HG02981 (cell line): ENCODE measurements at regions not wholly inside any gene's neighbourhood (a gene's known extent, or its start where the extent isn't known, plus 50 kb on each side); places are given as distances from the start of the nearest gene placed in this dataset.

ENCODE experiments used
- ATAC-seq: cut with Tn5 transposase; IDR thresholded peaks from one replicate; pipeline ENCODE4 v1.9.1; 2021; ENCODE audit warnings: mild to moderate bottlenecking, moderate library complexity; ENCODE audit not compliant: unreplicated experiment

GRCh38 chr10:130483691-130484467 is 347.7 kb downstream of the GLRX3 start:
- ATAC-seq: no peak

- ATAC-seq: no peak
Measured at GRCh38 chr10:130484468-130485180, 348.4 kb downstream of the GLRX3 start.

- no peak for ATAC-seq
Measured at GRCh38 chr10:130485236-130485957, 349.2 kb downstream of the GLRX3 start.

- ATAC-seq: no peak
Measured at GRCh38 chr10:130485958-130486895, 350.0 kb downstream of the GLRX3 start.

GRCh38 chr10:130486906-130487305 is 350.7 kb downstream of the GLRX3 start:
- no peak for ATAC-seq

- no peak for ATAC-seq
Measured at GRCh38 chr10:130487566-130487965, 351.4 kb downstream of the GLRX3 start.

- no peak for ATAC-seq
Measured at GRCh38 chr10:130489891-130490290, 353.7 kb downstream of the GLRX3 start.

- ATAC-seq: no peak
Measured at GRCh38 chr10:130491011-130491692, 355.0 kb downstream of the GLRX3 start.

- ATAC-seq: no peak
Measured at GRCh38 chr10:130491693-130492050, 355.5 kb downstream of the GLRX3 start.

GRCh38 chr10:130492266-130492934 is 356.2 kb downstream of the GLRX3 start:
- no peak for ATAC-seq

GRCh38 chr10:130493021-130493420 is 356.8 kb downstream of the GLRX3 start:
- ATAC-seq: no peak

GRCh38 chr10:130493446-130494145 is 357.4 kb downstream of the GLRX3 start:
- ATAC-seq: no peak

GRCh38 chr10:130495116-130495862 is 359.1 kb downstream of the GLRX3 start:
- ATAC-seq: no peak

- ATAC-seq: no peak
Measured at GRCh38 chr10:130495891-130496636, 359.9 kb downstream of the GLRX3 start.

GRCh38 chr10:130497056-130498010 is 361.1 kb downstream of the GLRX3 start:
- no peak for ATAC-seq

- ATAC-seq: no peak
Measured at GRCh38 chr10:130498042-130498441, 361.9 kb downstream of the GLRX3 start.
